ENCODE measurements at regions not wholly inside any gene's neighbourhood (a gene's known extent, or its start where the extent isn't known, plus 50 kb on each side); places are given as distances from the start of the nearest gene placed in this dataset.

- peak; percentile 53 for FAIRE-seq
- DNase-seq (ENCODE audit: insufficient read length, low spot score): no peak
- TF ChIP-seq CTCF (IDR thresholded peaks at IDR 0.05; ENCODE audit: insufficient read depth, missing control alignments): no peak
Measured at GRCh38 chr18:2392446-2392845, 178.9 kb downstream of the METTL4 start.

DNA sequence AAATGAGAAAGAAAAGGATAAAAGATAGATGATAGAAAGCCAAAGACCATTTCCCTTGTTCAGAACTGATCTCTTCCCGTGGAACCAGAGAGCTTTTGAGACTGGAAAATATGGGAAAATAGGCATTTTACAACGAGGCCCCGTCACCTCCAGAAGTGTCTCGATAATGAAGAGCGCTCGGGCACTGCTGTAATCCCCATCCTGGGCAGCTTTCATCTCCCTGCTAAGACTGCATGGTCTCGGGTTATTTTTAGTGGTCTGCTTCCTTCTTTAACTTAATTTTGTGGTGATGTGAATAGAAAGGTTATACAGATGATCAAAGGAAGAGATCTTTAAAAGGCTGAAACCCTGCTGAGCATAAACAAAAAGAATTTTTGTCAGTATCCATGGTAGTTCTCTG lies 176.6 kb downstream of the METTL4 start:
- FAIRE-seq: no peak
- no peak for TF ChIP-seq CTCF (IDR thresholded peaks at IDR 0.05; ENCODE audit: insufficient read depth, missing control alignments)
- DNase-seq (ENCODE audit: insufficient read length, low spot score): no peak

DNA sequence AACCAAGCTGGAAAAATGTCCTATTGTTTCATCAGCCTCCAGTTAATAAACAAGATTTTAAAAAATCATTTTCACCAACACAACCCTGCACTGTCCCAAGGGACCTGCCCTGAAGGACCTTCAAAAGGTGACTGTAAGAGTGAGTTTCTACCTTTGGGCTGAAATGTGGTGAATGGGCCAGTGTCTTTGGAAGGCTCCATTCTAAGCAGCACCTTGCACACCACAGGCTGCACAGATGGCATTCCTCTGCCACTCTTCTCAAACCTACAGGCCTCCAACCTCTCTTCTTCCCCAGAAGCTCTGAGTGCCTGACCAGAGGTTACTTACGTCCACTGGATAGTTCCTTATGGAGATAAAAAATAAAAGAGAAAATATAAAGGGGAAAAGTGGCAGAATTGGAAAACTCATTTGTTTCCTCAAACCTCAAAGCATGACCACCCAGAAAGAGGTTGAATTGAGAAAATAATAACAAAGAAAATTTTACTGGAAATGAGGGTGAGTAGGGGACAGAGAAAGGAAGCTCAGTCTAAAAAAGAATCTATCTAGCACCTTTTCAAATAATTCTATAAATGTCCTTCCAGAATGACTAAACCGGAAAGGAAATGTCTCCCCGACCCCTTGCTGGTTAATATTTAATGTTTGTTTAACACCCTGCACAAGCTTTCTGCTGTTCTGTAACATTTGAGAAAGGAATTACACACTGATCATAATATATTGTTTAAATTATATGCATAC lies 175.7 kb downstream of the METTL4 start:
- TF ChIP-seq CTCF (IDR thresholded peaks at IDR 0.05; ENCODE audit: insufficient read depth, missing control alignments): no peak
- FAIRE-seq: no peak
- DNase-seq (ENCODE audit: insufficient read length, low spot score): no peak

DNA sequence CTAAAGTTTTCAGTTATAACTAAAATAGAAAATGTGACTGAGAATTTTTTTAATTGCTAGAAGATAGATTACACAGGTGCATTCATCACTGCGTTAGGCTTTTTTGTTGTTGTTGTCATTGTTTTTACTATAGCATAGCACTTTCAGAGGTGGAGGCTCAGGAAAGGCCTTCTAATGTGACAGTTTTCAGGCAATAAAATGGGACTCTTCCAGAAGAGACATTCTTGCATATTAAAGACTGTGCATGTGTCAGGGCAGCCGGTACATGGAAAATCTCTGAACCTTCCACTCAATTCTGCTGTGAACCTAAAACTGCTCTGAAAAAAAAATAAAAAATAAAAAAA lies 175.2 kb downstream of the METTL4 start:
- TF ChIP-seq CTCF (IDR thresholded peaks at IDR 0.05; ENCODE audit: insufficient read depth, missing control alignments): no peak
- DNase-seq (ENCODE audit: insufficient read length, low spot score) (no peak), FAIRE-seq (no peak)

DNA sequence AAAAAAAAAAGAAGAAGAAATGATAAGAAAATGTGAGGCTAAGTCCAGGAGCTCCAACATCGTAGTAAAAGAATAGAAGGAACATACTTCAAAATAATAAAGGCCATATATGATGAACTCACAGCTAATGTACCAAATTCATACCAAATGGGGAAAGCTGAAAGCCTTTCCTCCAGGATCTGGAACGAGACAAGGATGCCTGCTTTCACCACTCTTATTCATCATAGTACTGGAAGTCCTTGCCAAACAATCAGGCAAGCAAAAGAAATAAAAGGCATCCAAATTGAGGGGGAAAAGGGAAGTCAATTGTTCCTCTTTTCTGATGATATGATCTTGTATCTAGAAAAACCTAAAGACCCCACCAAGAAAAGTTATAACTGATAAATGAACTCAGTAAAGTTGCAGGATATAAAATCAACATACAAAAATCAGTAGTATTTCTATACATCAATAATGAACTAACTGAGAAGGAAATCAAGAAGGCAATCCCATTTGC lies 170.6 kb downstream of the METTL4 start:
- TF ChIP-seq CTCF (IDR thresholded peaks at IDR 0.05; ENCODE audit: insufficient read depth, missing control alignments): no peak
- DNase-seq (ENCODE audit: insufficient read length, low spot score): no peak
- peak; percentile 41 for FAIRE-seq

DNA sequence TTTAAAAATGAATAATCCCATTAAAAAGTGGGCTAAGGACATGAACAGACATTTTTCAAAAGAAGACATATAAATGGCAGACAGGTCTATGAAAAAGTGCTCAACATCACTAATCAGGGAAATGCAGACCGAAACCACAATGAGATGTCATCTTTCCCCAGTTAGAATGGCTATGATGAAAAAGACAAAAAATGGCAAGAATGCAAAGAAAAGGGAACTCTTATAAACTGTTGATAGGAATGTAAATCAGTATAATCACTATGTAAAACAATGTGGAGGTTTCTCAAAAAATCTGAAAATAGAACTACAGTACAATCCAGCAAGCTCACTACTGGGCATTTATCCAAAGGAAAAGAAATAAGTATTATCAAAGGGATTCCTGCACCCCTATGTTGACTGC lies 169.2 kb downstream of the METTL4 start:
- FAIRE-seq (peak; percentile 58), DNase-seq (ENCODE audit: insufficient read length, low spot score) (no peak)
- no peak for TF ChIP-seq CTCF (IDR thresholded peaks at IDR 0.05; ENCODE audit: insufficient read depth, missing control alignments)

- DNase-seq (ENCODE audit: insufficient read length, low spot score) (no peak), FAIRE-seq (peak; percentile 46)
- TF ChIP-seq CTCF (IDR thresholded peaks at IDR 0.05; ENCODE audit: insufficient read depth, missing control alignments): no peak
Measured at GRCh38 chr18:2406544-2406943, 164.8 kb downstream of the METTL4 start.

All from D721Med (cell line).